AG09319 (cell line): ENCODE measurements at regions not wholly inside any gene's neighbourhood (a gene's known extent, or its start where the extent isn't known, plus 50 kb on each side); places are given as distances from the start of the nearest gene placed in this dataset.
"Not testable (repeated sequence)": the region's sequence is repeated elsewhere in the genome, so short reads cannot be mapped to it uniquely, and the experiment has no call there.

Source experiments
- DNase-seq: peaks from one replicate; pipeline ENCODE4 v3.0.0-alpha.2; 2010; ENCODE audit warnings: low read depth; ENCODE audit errors: extremely low read depth
- TF ChIP-seq, protein P1 (sequence below): IDR thresholded peaks from 2 replicates; pipeline ENCODE4 v1.5.1; 2011; ENCODE audit warnings: low read depth, mild to moderate bottlenecking, inconsistent platforms, low read length, moderate library complexity

- DNase-seq = no peak
- TF ChIP-seq, protein P1, sequence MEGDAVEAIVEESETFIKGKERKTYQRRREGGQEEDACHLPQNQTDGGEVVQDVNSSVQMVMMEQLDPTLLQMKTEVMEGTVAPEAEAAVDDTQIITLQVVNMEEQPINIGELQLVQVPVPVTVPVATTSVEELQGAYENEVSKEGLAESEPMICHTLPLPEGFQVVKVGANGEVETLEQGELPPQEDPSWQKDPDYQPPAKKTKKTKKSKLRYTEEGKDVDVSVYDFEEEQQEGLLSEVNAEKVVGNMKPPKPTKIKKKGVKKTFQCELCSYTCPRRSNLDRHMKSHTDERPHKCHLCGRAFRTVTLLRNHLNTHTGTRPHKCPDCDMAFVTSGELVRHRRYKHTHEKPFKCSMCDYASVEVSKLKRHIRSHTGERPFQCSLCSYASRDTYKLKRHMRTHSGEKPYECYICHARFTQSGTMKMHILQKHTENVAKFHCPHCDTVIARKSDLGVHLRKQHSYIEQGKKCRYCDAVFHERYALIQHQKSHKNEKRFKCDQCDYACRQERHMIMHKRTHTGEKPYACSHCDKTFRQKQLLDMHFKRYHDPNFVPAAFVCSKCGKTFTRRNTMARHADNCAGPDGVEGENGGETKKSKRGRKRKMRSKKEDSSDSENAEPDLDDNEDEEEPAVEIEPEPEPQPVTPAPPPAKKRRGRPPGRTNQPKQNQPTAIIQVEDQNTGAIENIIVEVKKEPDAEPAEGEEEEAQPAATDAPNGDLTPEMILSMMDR = no peak
Measured at GRCh38 chr4:177187371-177187770, 122.3 kb upstream of the NEIL3 start.

- TF ChIP-seq, protein P1 = no peak
- DNase-seq = no peak
Measured at GRCh38 chr4:177190995-177191580, 118.6 kb upstream of the NEIL3 start.

DNA sequence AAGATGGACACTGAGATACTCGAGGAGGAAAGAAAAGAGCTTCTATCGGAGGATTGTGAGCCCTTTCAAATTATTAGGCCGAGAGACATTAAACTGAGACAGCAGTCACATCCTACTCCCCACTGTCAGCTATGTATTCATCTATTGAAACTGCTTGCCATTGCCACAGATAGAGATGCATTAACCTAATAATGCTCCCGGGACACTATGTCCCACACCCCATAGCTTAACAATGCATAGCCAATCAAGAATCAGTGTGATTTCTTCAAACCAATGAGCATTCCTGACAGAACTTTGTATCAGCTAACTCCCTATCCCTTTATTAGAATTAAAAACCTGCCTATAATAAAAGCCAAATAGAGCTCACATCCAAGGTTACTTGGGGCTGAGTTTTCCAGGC lies 118.1 kb upstream of the NEIL3 start:
- TF ChIP-seq, protein P1 = no peak
- DNase-seq = no peak

DNA sequence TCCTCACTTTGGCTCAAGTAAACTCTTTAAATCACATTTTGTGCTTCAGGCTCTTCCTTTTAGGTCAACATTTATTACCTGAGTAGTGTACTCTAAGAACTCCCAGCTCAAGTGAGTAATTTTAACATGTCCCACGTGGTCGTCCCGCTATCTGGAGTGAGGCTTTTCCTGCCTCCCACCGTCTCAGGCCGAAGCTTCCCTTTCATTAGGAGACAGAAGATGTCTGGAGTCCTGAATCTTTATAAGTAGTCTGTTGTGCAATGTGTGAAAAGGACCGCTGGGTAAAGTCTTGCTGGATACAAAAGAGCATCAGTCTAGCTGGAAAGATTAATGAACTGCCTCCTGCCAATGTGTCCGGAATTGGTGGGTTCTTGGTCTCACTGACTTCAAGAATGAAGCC lies 117.7 kb upstream of the NEIL3 start:
- no peak for DNase-seq

GRCh38 chr4:177193024-177193715 lies 116.5 kb upstream of the NEIL3 start:
- not testable (repeated sequence) for DNase-seq

More for the DNA sequence above, 117.7 kb upstream of the NEIL3 start:
- TF ChIP-seq, protein P1 = no peak

GRCh38 chr4:177194906-177195305 lies 114.8 kb upstream of the NEIL3 start:
- TF ChIP-seq, protein P1 = no peak
- DNase-seq = no peak

DNA sequence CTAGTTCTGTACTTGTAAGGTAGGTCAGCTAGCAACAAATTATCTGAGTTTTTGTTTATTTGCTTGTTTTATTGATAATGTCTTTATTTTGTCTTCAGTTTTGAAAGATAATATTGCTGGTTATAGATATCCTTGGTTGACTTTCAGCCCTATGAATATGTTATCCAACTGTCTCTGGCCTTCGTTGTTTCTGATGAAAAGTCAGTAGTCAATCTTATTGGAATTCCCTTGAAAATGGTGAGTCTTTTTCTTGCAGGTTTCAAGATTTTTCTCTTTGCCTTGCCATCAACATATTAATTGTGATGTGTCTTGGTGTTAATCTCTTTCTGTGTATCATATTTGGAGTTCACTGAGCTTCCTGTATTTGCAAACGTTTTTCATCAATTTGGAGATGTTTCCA lies 113.1 kb upstream of the NEIL3 start:
- TF ChIP-seq, protein P1 = no peak
- DNase-seq = no peak

GRCh38 chr4:177201614-177202013 lies 108.1 kb upstream of the NEIL3 start:
- TF ChIP-seq, protein P1 = no peak
- no peak for DNase-seq
